Stomach (tissue), 8 donors: ENCODE measurements at regions not wholly inside any gene's neighbourhood (a gene's known extent, or its start where the extent isn't known, plus 50 kb on each side); places are given as distances from the start of the nearest gene placed in this dataset.

Experiments
- DNase-seq, 2 donors: peaks; one replicate each; pipeline versions ENCODE4 v3.0.0 to v3.0.0-alpha.2; 2013 to 2019
- H3K27ac ChIP-seq, 5 donors: fragments of 200-600 bp in 4 of 5; sonication (generic) in 4 of 5; one replicate each; pipeline ENCODE4 v1.5.1; 2013 to 2019; ENCODE audit warnings: mild to moderate bottlenecking in 1 of 5, moderate library complexity in 1 of 5
- H3K27me3 ChIP-seq, 3 donors: fragments of 200-600 bp; sonication (generic); one replicate each; pipeline ENCODE4 v1.5.1; 2017 to 2019; ENCODE audit warnings: mixed run types in 1 of 3
- H3K36me3 ChIP-seq, 4 donors: fragments of 200-600 bp; sonication (generic); 1 replicate in 3 of 4; 2 replicates in 1 of 4; pipeline ENCODE4 v1.5.1; 2016 to 2019
- H3K4me1 ChIP-seq, 4 donors: fragments of 200-600 bp; sonication (generic); one replicate each; pipeline ENCODE4 v1.5.1; 2016 to 2019
- H3K4me3 ChIP-seq, 4 donors: fragments of 200-600 bp; sonication (generic) in 3 of 4; one replicate each; pipeline ENCODE4 v1.5.1; 2016 to 2019; ENCODE audit warnings: mild to moderate bottlenecking in 1 of 4
- H3K9me3 ChIP-seq, 4 donors: fragments of 200-600 bp; sonication (generic); one replicate each; pipeline ENCODE4 v1.5.1; 2016 to 2019
- CTCF ChIP-seq, 7 experiments: fragments of 450-650 bp in 4 of 7; fragments of 200-600 bp in 3 of 7; sonication (generic) in 3 of 7; IDR thresholded peaks; one replicate each; pipeline ENCODE4 v1.5.1; 2016 to 2019; ENCODE audit warnings: antibody characterized with exemption in 7 of 7, control low read depth in 2 of 7, mild to moderate bottlenecking in 1 of 7
- EP300 ChIP-seq: sonication (generic); formaldehyde crosslinking; IDR thresholded peaks from one replicate; pipeline ENCODE4 v1.6.1; 2017; ENCODE audit warnings: antibody characterized with exemption
- POLR2A ChIP-seq, 4 donors: fragments of 450-650 bp; IDR thresholded peaks; one replicate each; pipeline ENCODE4 v1.6.1; 2016; ENCODE audit warnings: antibody characterized with exemption in 4 of 4, control low read depth in 2 of 4, mild to moderate bottlenecking in 1 of 4, moderate library complexity in 1 of 4
- POLR2AphosphoS5 ChIP-seq, 3 donors: sonication (generic); formaldehyde crosslinking; IDR thresholded peaks; one replicate each; pipeline ENCODE4 v1.6.1; 2016; ENCODE audit warnings: antibody characterized with exemption in 3 of 3
- WGBS, 5 donors: extraction: QIAGEN DNeasy Blood & Tissue Kit in 3 of 5; methylation state at CpG; one replicate each; pipeline versions ENCODE4 v1.1.5 to v1.1.7; 2013 to 2018; 5-methylcytosine and 5-hydroxymethylcytosine counted together
- intact Hi-C: fragments of 100-400 bp; cut with DNase I; formaldehyde crosslinking; loops from one replicate; pipeline ENCODE4 v1.15.1; 2023; ENCODE audit warnings: low total_unique reads
- donor health status: healthy with polysubstance abuse.
- donor health status: Bipolar disorder and iron deficiency.
- donor health status: healthy.

DNA sequence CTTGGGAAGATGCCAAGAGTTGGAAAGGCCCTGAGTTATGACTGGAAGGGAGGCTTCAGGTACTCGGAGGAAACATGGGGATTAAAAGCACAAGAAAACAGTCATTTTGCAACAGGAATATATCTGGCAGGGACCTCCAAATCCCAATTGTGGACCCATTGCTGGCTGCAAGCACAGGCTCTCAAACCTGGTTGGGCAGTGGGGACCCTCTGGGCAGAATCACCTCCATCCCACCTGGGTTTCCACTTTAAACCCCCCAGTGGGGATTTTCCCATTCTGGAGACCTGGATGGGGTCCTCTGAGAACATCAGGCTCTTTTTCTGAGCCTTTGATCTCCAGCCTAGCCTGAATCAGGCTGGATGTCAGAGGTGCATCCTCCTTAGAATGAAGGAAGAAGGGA lies 177.8 kb downstream of the ASMT start:
- no peaks in the 10 kb centered on the region for H3K27me3 ChIP-seq
- intact Hi-C loops: no loop called here
- no peak overlapping the region for H3K4me3 ChIP-seq
- H3K27ac ChIP-seq: no peak overlapping the region
- H3K4me1 ChIP-seq: no peaks in the 10 kb centered on the region
- no peak for DNase-seq
- 64 to 85% (median 68%) methylated on average over 1 of the region's 1 CpG; no CpG with 5 or more reads in 1 of the 5 donors for WGBS, 5 donors
- H3K36me3 ChIP-seq: no peaks in the 10 kb centered on the region
- no peak for TF ChIP-seq CTCF (IDR thresholded peaks at IDR 0.05)
- no peak for TF ChIP-seq POLR2AphosphoS5 (IDR thresholded peaks at IDR 0.05)
- no peak for TF ChIP-seq EP300
- no peak for TF ChIP-seq POLR2A (IDR thresholded peaks at IDR 0.05)
- peaks cover 0 to 12% (median 2%) of the 10 kb centered on the region in 4 donors for H3K9me3 ChIP-seq

DNA sequence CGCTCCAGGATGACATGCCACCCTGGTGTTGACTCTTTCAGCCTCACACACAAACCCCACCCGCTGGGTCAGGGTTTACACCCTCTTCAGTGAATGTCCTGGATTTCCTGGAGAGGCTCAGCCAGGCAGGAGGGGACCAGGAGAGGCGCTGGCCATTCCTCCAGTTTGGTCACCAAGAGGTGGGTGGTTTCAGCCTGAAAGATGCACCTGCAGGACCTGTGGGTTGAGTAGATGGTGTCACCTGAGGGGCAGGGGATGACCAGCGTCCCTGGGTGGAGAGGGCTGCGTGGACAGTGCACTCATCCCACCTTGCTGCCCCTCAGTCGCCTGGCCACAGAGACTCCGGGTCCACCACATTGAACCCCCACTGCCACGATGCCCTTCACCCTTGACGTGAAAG lies 179.7 kb downstream of the ASMT start:
- Histone ChIP-seq H3K27me3 (no peaks in the 10 kb centered on the region), H3K4me1 (no peaks in the 10 kb centered on the region), H3K9me3 (no peaks in the 10 kb centered on the region), H3K4me3 (no peak overlapping the region), H3K36me3 (no peaks in the 10 kb centered on the region), H3K27ac (no peak overlapping the region)
- 69 to 88% (median 77%) methylated on average over 6 to 9 of the region's 9 CpGs for WGBS, 5 donors
- no peak for DNase-seq
- no peak for TF ChIP-seq CTCF (IDR thresholded peaks at IDR 0.05)
- TF ChIP-seq POLR2A (IDR thresholded peaks at IDR 0.05): no peak
- TF ChIP-seq POLR2AphosphoS5 (IDR thresholded peaks at IDR 0.05): no peak
- TF ChIP-seq EP300: no peak
- intact Hi-C loops: no loop called here

GRCh38 chrX:1802912-1803311 lies 188.1 kb downstream of the ASMT start:
- H3K27me3 ChIP-seq: peaks cover 0 to 9% (median 0%) of the 10 kb centered on the region in 3 donors
- no peaks in the 10 kb centered on the region for H3K36me3 ChIP-seq
- no peaks in the 10 kb centered on the region for H3K9me3 ChIP-seq
- no peaks in the 10 kb centered on the region for H3K4me1 ChIP-seq
- no peak overlapping the region for H3K4me3 ChIP-seq
- TF ChIP-seq CTCF (IDR thresholded peaks at IDR 0.05): no peak
- TF ChIP-seq POLR2A (IDR thresholded peaks at IDR 0.05): no peak
- TF ChIP-seq POLR2AphosphoS5 (IDR thresholded peaks at IDR 0.05): no peak
- no peak for TF ChIP-seq EP300
- intact Hi-C loops: no loop called here
- no peak overlapping the region for H3K27ac ChIP-seq
- no peak for DNase-seq
- 91 to 94% (median 93%) methylated on average over 6 of the region's 6 CpGs for whole genome bisulfite sequencing, 5 donors

DNA sequence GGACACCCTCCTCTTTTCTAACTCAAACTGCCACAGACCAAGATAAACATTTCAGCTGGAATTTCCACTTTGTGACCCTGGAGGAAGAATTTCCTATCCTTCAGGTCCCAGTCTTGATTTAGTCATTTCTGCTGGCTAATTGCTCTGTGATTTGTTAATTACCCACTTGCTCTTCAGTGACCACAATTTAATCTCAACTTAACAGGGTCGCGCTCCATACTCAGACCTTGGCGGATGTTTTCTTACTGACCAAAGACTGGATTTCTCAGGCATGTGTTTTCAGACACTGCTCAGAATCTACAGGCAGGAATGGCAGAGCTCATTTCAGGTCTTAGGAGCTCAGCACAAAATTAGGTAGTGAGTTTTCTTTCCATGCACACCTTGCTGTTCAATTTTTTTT lies 188.9 kb downstream of the ASMT start:
- Histone ChIP-seq H3K4me1 (no peaks in the 10 kb centered on the region), H3K27me3 (peaks cover 0 to 9% (median 0%) of the 10 kb centered on the region in 3 donors), H3K9me3 (no peaks in the 10 kb centered on the region), H3K27ac (no peak overlapping the region), H3K36me3 (no peaks in the 10 kb centered on the region), H3K4me3 (no peak overlapping the region)
- TF ChIP-seq POLR2AphosphoS5 (IDR thresholded peaks at IDR 0.05) (no peak), CTCF (IDR thresholded peaks at IDR 0.05) (no peak), EP300 (no peak), POLR2A (IDR thresholded peaks at IDR 0.05) (no peak)
- DNase-seq: no peak
- intact Hi-C loops: no loop called here
- 87 to 90% (median 89%) methylated on average over 3 of the region's 3 CpGs for WGBS, 5 donors
